H9 (cell line): ENCODE measurements at regions not wholly inside any gene's neighbourhood (a gene's known extent, or its start where the extent isn't known, plus 50 kb on each side); places are given as distances from the start of the nearest gene placed in this dataset.

ENCODE experiments used
- DNase-seq: peaks from one replicate; pipeline ENCODE4 v3.0.0-alpha.2; 2017
- H2AFZ ChIP-seq: one replicate; pipeline ENCODE4 v1.6.1; 2013; ENCODE audit warnings: mild to moderate bottlenecking, low read length, control low read depth, moderate library complexity
- H2AK5ac ChIP-seq: 2 replicates; pipeline ENCODE4 v1.6.1; 2013; ENCODE audit warnings: low read length, control low read depth, mixed read lengths; ENCODE audit not compliant: insufficient read length
- H2BK120ac ChIP-seq: one replicate; pipeline ENCODE4 v1.6.1; 2013; ENCODE audit warnings: low read depth, mild to moderate bottlenecking, low read length, control low read depth, inconsistent platforms; ENCODE audit not compliant: poor library complexity, severe bottlenecking
- H2BK12ac ChIP-seq: 2 replicates; pipeline ENCODE4 v1.6.1; 2013; ENCODE audit warnings: low read length, control low read depth, mixed read lengths, low read depth; ENCODE audit not compliant: insufficient read length
- H2BK15ac ChIP-seq: 2 replicates; pipeline ENCODE4 v1.6.1; 2013; ENCODE audit warnings: low read depth, low read length, control low read depth
- H2BK20ac ChIP-seq: one replicate; pipeline ENCODE4 v1.6.1; 2013; ENCODE audit warnings: low read depth, mild to moderate bottlenecking, low read length, control low read depth, inconsistent platforms; ENCODE audit not compliant: poor library complexity, severe bottlenecking
- H2BK5ac ChIP-seq: 2 replicates; pipeline ENCODE4 v1.6.1; 2013; ENCODE audit warnings: low read length, control low read depth, mixed read lengths; ENCODE audit not compliant: insufficient read length
- H3K14ac ChIP-seq: 2 replicates; pipeline ENCODE4 v1.6.1; 2013; ENCODE audit warnings: low read length, control low read depth; ENCODE audit not compliant: insufficient read depth
- H3K18ac ChIP-seq: 2 replicates; pipeline ENCODE4 v1.6.1; 2013; ENCODE audit warnings: low read depth, mild to moderate bottlenecking, mixed read lengths, low read length, control low read depth; ENCODE audit not compliant: insufficient read length
- H3K23ac ChIP-seq: 2 replicates; pipeline ENCODE4 v1.6.1; 2013; ENCODE audit warnings: low read length, control low read depth, mixed read lengths, low read depth; ENCODE audit not compliant: insufficient read length
- H3K23me2 ChIP-seq: 2 replicates; pipeline ENCODE4 v1.6.1; 2013; ENCODE audit warnings: low read depth, mild to moderate bottlenecking, mixed read lengths, low read length, control low read depth; ENCODE audit not compliant: insufficient read length, poor library complexity, severe bottlenecking
- H3K27ac ChIP-seq: 2 replicates; pipeline ENCODE4 v1.5.1; 2013; ENCODE audit warnings: low read length, control low read depth, mixed read lengths, low read depth; ENCODE audit not compliant: insufficient read length
- H3K27me3 ChIP-seq: 2 replicates; pipeline ENCODE4 v1.6.1; 2013; ENCODE audit warnings: low read length, control low read depth, inconsistent platforms; ENCODE audit not compliant: insufficient read depth
- H3K4ac ChIP-seq: 2 replicates; pipeline ENCODE4 v1.6.1; 2013; ENCODE audit warnings: low read depth, mild to moderate bottlenecking, control low read depth, inconsistent platforms, low read length, moderate library complexity
- H3K4me1 ChIP-seq: 2 replicates; pipeline ENCODE4 v1.6.1; 2013; ENCODE audit warnings: low read length, control low read depth, inconsistent platforms; ENCODE audit not compliant: insufficient read depth
- H3K4me2 ChIP-seq: 2 replicates; pipeline ENCODE4 v1.6.1; 2013; ENCODE audit warnings: low read length, control low read depth, mixed read lengths; ENCODE audit not compliant: insufficient read length, insufficient read depth
- H3K56ac ChIP-seq: 2 replicates; pipeline ENCODE4 v1.6.1; 2013; ENCODE audit warnings: low read depth, mild to moderate bottlenecking, mixed read lengths, low read length, control low read depth; ENCODE audit not compliant: insufficient read length
- H3K79me1 ChIP-seq: 2 replicates; pipeline ENCODE4 v1.6.1; 2013; ENCODE audit warnings: low read depth, mild to moderate bottlenecking, moderate library complexity, low read length, control low read depth, inconsistent platforms; ENCODE audit not compliant: insufficient read depth, poor library complexity, severe bottlenecking
- H3K79me2 ChIP-seq: 2 replicates; pipeline ENCODE4 v1.6.1; 2013; ENCODE audit warnings: low read length, control low read depth, inconsistent platforms; ENCODE audit not compliant: insufficient read depth
- H3K9ac ChIP-seq: 2 replicates; pipeline ENCODE4 v1.6.1; 2013; ENCODE audit warnings: low read length, control low read depth, mixed read lengths; ENCODE audit not compliant: insufficient read length; ENCODE audit errors: extremely low read depth
- H3K9me3 ChIP-seq: one replicate; pipeline ENCODE4 v1.6.1; 2013; ENCODE audit warnings: low read depth, low read length, inconsistent platforms; ENCODE audit not compliant: control insufficient read depth
- H3T11ph ChIP-seq: one replicate; pipeline ENCODE4 v1.6.1; 2013; ENCODE audit warnings: mild to moderate bottlenecking, low read length, control low read depth, inconsistent platforms
- H4K20me1 ChIP-seq: one replicate; pipeline ENCODE4 v1.6.1; 2013; ENCODE audit not compliant: control insufficient read depth, insufficient read length, insufficient read depth
- H4K5ac ChIP-seq: 2 replicates; pipeline ENCODE4 v1.6.1; 2013; ENCODE audit warnings: low read depth, mild to moderate bottlenecking, mixed read lengths, low read length, control low read depth; ENCODE audit not compliant: insufficient read length
- H4K8ac ChIP-seq: replicated peaks from 2 replicates; pipeline ENCODE4 v1.6.1; 2013; ENCODE audit warnings: low read length, control low read depth, mixed read lengths, low read depth; ENCODE audit not compliant: insufficient read length
- H4K91ac ChIP-seq: 2 replicates; pipeline ENCODE4 v1.6.1; 2013; ENCODE audit warnings: low read depth, mild to moderate bottlenecking, moderate library complexity, mixed read lengths, low read length, control low read depth; ENCODE audit not compliant: insufficient read length
- H3K27ac Mint-ChIP-seq, 3 experiments: 2 replicates in 2 of 3; 3 replicates in 1 of 3; pipeline ENCODE4 v1.8.0; 2020 to 2021; ENCODE audit warnings: mixed read lengths in 3 of 3, mild to moderate bottlenecking in 1 of 3, moderate library complexity in 1 of 3
- H3K27me3 Mint-ChIP-seq: 2 replicates; pipeline ENCODE4 v1.8.0; 2021; ENCODE audit warnings: low read depth, mild to moderate bottlenecking, moderate library complexity, mixed read lengths
- H3K36me3 Mint-ChIP-seq, 3 experiments: 2 replicates in 2 of 3; 3 replicates in 1 of 3; pipeline ENCODE4 v1.8.0; 2020 to 2021; ENCODE audit warnings: low read depth in 3 of 3, mixed read lengths in 3 of 3; ENCODE audit not compliant: insufficient read depth in 1 of 3
- H3K4me1 Mint-ChIP-seq, 2 experiments: 2 replicates each; pipeline ENCODE4 v1.8.0; 2020; ENCODE audit warnings: mixed read lengths in 2 of 2
- H3K4me3 Mint-ChIP-seq, 2 experiments: 2 replicates in 1 of 2; 3 replicates in 1 of 2; pipeline ENCODE4 v1.8.0; 2020 to 2021; ENCODE audit warnings: mild to moderate bottlenecking in 2 of 2, mixed read lengths in 2 of 2, moderate library complexity in 1 of 2
- H3K9me3 Mint-ChIP-seq, 2 experiments: 2 replicates in 1 of 2; 3 replicates in 1 of 2; pipeline ENCODE4 v1.8.0; 2020; ENCODE audit warnings: mild to moderate bottlenecking in 2 of 2, mixed read lengths in 2 of 2, moderate library complexity in 1 of 2
- WGBS: extraction: QIAGEN DNeasy Blood & Tissue Kit; methylation state at CpG from one replicate; pipeline ENCODE4 v1.1.7; 2013; ENCODE audit warnings: missing lambda C conversion rate, low lambda C conversion rate, mixed read lengths; ENCODE audit not compliant: insufficient read length; ENCODE audit errors: extremely low coverage; 5-methylcytosine and 5-hydroxymethylcytosine counted together
- TF ChIP-seq, protein P1 (sequence below): fragments of 200-600 bp; sonication (generic); conservative IDR thresholded peaks from 3 replicates; pipeline ENCODE4 v1.8.0; 2021; ENCODE audit warnings: antibody characterized with exemption, mild to moderate bottlenecking

DNA sequence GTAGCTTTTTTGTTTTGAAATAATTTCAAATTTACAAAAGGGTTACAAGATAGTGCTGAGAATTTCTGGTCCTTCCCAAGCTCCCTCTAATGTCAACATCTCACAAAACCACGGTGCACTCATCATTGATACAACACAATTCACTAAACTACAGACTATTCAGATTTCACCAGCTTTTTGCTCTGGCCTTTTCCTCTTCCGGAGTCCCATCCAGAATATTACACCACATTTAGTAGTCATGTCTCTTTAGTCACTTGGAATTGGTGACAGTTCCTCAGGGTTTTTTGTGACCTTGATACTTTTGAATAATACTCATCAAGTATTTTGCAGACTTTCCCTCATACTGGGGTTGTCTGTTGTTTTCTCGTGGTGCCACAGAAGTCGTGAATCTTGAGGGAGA, 484.0 kb downstream of the GADD45G start:
- Histone ChIP-seq H3K79me2 (no peaks in the 10 kb centered on the region), H3K4me2 (no peak overlapping the region), H3K18ac (no peak overlapping the region), H2BK120ac (no peak overlapping the region), H3K27me3 (no peaks in the 10 kb centered on the region), H2BK5ac (no peak overlapping the region), H2AFZ (no peak overlapping the region), H2BK20ac (no peak overlapping the region), H2BK12ac (no peak overlapping the region), H3K4ac (no peak overlapping the region), H3K56ac (no peak overlapping the region), H4K20me1 (no peaks in the 10 kb centered on the region), H3K9me3 (no peaks in the 10 kb centered on the region), H2BK15ac (no peak overlapping the region), H3K23me2 (no peaks in the 10 kb centered on the region), H3T11ph (no peak overlapping the region), H3K14ac (no peak overlapping the region), H3K27ac (no peak overlapping the region), H3K4me1 (peaks cover 9% of the 10 kb centered on the region; the same call in 1 of the 2 replicates), H4K8ac (no peak overlapping the region), H3K23ac (no peak overlapping the region), H3K79me1 (no peaks in the 10 kb centered on the region), H4K91ac (no peak overlapping the region), H2AK5ac (no peak overlapping the region), H3K9ac (no peak overlapping the region), H4K5ac (no peak overlapping the region)
- H3K4me3 Mint-ChIP-seq = no peak overlapping the region
- no peak for DNase-seq
- no peak overlapping the region for H3K27ac Mint-ChIP-seq
- H3K4me1 Mint-ChIP-seq = peaks cover 17 to 24% of the 10 kb centered on the region in 2 experiments
- H3K36me3 Mint-ChIP-seq = no peaks in the 10 kb centered on the region; a peak in 1 of 7 replicates
- peaks cover 2 to 3% of the 10 kb centered on the region in 2 experiments; a peak in 3 of 5 replicates for H3K9me3 Mint-ChIP-seq
- TF ChIP-seq, protein P1, sequence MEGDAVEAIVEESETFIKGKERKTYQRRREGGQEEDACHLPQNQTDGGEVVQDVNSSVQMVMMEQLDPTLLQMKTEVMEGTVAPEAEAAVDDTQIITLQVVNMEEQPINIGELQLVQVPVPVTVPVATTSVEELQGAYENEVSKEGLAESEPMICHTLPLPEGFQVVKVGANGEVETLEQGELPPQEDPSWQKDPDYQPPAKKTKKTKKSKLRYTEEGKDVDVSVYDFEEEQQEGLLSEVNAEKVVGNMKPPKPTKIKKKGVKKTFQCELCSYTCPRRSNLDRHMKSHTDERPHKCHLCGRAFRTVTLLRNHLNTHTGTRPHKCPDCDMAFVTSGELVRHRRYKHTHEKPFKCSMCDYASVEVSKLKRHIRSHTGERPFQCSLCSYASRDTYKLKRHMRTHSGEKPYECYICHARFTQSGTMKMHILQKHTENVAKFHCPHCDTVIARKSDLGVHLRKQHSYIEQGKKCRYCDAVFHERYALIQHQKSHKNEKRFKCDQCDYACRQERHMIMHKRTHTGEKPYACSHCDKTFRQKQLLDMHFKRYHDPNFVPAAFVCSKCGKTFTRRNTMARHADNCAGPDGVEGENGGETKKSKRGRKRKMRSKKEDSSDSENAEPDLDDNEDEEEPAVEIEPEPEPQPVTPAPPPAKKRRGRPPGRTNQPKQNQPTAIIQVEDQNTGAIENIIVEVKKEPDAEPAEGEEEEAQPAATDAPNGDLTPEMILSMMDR = no peak
- no CpG with 5 or more reads among the region's 4 CpGs for WGBS
- H3K27me3 Mint-ChIP-seq = no peaks in the 10 kb centered on the region
